PC-3 (cell line): ENCODE measurements at regions not wholly inside any gene's neighbourhood (a gene's known extent, or its start where the extent isn't known, plus 50 kb on each side); places are given as distances from the start of the nearest gene placed in this dataset.
A peak's percentile ranks its signal among the peaks of the same experiment; 100 is the strongest.

Source experiments
- ATAC-seq: fragments of 200-7000 bp; cut with Tn5 transposase; 2 replicates; pipeline ENCODE4 v1.9.1; 2020; ENCODE audit warnings: mild to moderate bottlenecking, moderate library complexity
- BruUV-seq: library from RNA; stranded (reverse); fragments of 400-500 nt; replicated peaks from 2 replicates; lab custom pipeline; 2021; lab: Mats Ljungman, UMichigan
- CTCF ChIA-PET: fragments of 300-600 bp; sonication (Branson Sonifier 250); formaldehyde crosslinking; loops from one replicate; lab custom pipeline; 2022; ENCODE audit warnings: antibody characterized with exemption; lab: Charles Lee
- POLR2A ChIA-PET: fragments of 300-600 bp; sonication (Branson Sonifier 250); formaldehyde crosslinking; loops from one replicate; lab custom pipeline; 2022; ENCODE audit warnings: antibody characterized with exemption; ENCODE audit not compliant: unreplicated experiment; lab: Charles Lee
- DNase-seq: peaks from one replicate; pipeline ENCODE4 v3.0.0-alpha.2; 2015
- H2AFZ ChIP-seq: fragments of 300-600 bp; sonication (generic); 2 replicates; pipeline ENCODE4 v1.6.0; 2016; ENCODE audit warnings: antibody characterized with exemption, low read length
- H3F3A ChIP-seq: fragments of 300-600 bp; sonication (generic); one replicate; pipeline ENCODE4 v1.6.0; 2017; ENCODE audit warnings: antibody characterized with exemption, low read length, control low read depth, mild to moderate bottlenecking; ENCODE audit not compliant: unreplicated experiment
- H3K27ac ChIP-seq: fragments of 300-600 bp; sonication (generic); 2 replicates; pipeline ENCODE4 v1.5.1; 2016; ENCODE audit warnings: mild to moderate bottlenecking, low read length
- H3K27me3 ChIP-seq: fragments of 300-600 bp; sonication (generic); 2 replicates; pipeline ENCODE4 v1.6.1; 2016; ENCODE audit warnings: low read length, mixed read lengths
- H3K36me3 ChIP-seq: fragments of 300-600 bp; sonication (generic); 2 replicates; pipeline ENCODE4 v1.6.1; 2016; ENCODE audit warnings: low read depth, mixed run types, low read length, mixed read lengths
- H3K4me1 ChIP-seq: fragments of 300-600 bp; sonication (generic); 2 replicates; pipeline ENCODE4 v1.5.1; 2016; ENCODE audit warnings: low read length; ENCODE audit not compliant: insufficient read depth
- H3K4me2 ChIP-seq: fragments of 300-600 bp; sonication (generic); 2 replicates; pipeline ENCODE4 v1.6.0; 2016; ENCODE audit warnings: low read length
- H3K4me3 ChIP-seq: fragments of 300-600 bp; sonication (generic); 2 replicates; pipeline ENCODE4 v1.5.1; 2016; ENCODE audit warnings: mild to moderate bottlenecking, low read length, mixed read lengths
- H3K79me2 ChIP-seq: fragments of 300-600 bp; sonication (generic); 2 replicates; pipeline ENCODE4 v1.6.1; 2017; ENCODE audit warnings: low read length, mixed read lengths
- H3K9ac ChIP-seq: fragments of 300-600 bp; sonication (generic); 2 replicates; pipeline ENCODE4 v1.6.0; 2016; ENCODE audit warnings: mild to moderate bottlenecking, low read length
- H3K9me2 ChIP-seq: fragments of 300-600 bp; sonication (generic); replicated peaks from 2 replicates; pipeline ENCODE4 v1.6.1; 2016; ENCODE audit warnings: mixed run types, low read length, mixed read lengths
- H3K9me3 ChIP-seq: fragments of 300-600 bp; sonication (generic); 2 replicates; pipeline ENCODE4 v1.6.1; 2016; ENCODE audit warnings: low read length, mixed read lengths
- H4K20me1 ChIP-seq: fragments of 300-600 bp; sonication (generic); 2 replicates; pipeline ENCODE4 v1.6.1; 2016; ENCODE audit warnings: low read length, mixed read lengths
- EZH2 ChIP-seq: fragments of 300-600 bp; sonication (generic); IDR thresholded peaks from one replicate; pipeline ENCODE4 v1.6.1; 2017; ENCODE audit warnings: antibody characterized with exemption, mild to moderate bottlenecking, low read length; ENCODE audit not compliant: unreplicated experiment
- EZH2phosphoT487 ChIP-seq: fragments of 300-600 bp; sonication (generic); IDR thresholded peaks from 2 replicates; pipeline ENCODE4 v1.6.1; 2018; ENCODE audit warnings: mild to moderate bottlenecking, antibody characterized with exemption, low read length, borderline replicate concordance
- intact Hi-C: fragments of 100-400 bp; cut with micrococcal nuclease; formaldehyde crosslinking; loops from 2 replicates; pipeline ENCODE4 v1.9.0; 2023
- TF ChIP-seq, protein P1 (sequence below): fragments of 300-600 bp; sonication (generic); conservative IDR thresholded peaks from 2 replicates; pipeline ENCODE4 v1.5.1; 2017; ENCODE audit warnings: antibody characterized with exemption, low read depth, mild to moderate bottlenecking, low read length

DNA sequence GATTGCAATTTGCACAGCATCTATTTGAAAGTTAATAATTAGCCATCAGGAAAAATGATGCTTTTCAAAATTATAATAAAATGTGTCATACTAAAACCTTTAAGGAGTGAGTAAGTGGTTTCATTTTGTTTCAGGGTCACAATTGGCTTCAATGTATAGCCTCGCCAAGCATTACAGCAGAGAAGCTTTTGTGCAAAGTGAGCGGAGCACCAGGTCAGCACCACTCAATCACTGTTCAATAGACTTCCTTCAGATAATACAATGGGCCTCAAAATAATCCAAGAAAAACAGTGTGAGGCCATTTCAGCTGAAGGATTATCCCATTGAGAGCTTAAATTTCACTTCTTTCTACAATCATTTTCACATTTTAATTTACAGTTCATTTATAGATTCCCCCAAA lies 409.2 kb upstream of the SLIT2 start:
- Histone ChIP-seq H3K9me3 (no peaks in the 10 kb centered on the region), H2AFZ (no peak overlapping the region), H3K4me1 (no peaks in the 10 kb centered on the region), H3K9me2 (no peaks in the 10 kb centered on the region), H3K9ac (no peak overlapping the region), H3K27ac (no peak overlapping the region), H3F3A (no peaks in the 10 kb centered on the region), H3K4me3 (no peak overlapping the region), H4K20me1 (no peaks in the 10 kb centered on the region), H3K79me2 (no peaks in the 10 kb centered on the region), H3K27me3 (no peaks in the 10 kb centered on the region), H3K36me3 (no peaks in the 10 kb centered on the region), H3K4me2 (no peak overlapping the region)
- intact Hi-C loops = no loop called here
- POLR2A ChIA-PET = interaction anchor here (0.7 kb wide), 1 partner anchor 1106 kb away, joined by 3 read pairs; no protein-coding TSS in a partner anchor
- no TSS peak for BruUV-seq
- ATAC-seq (no peak), DNase-seq (no peak)
- TF ChIP-seq EZH2 (no peak), EZH2phosphoT487 (no peak)
- TF ChIP-seq, protein P1, sequence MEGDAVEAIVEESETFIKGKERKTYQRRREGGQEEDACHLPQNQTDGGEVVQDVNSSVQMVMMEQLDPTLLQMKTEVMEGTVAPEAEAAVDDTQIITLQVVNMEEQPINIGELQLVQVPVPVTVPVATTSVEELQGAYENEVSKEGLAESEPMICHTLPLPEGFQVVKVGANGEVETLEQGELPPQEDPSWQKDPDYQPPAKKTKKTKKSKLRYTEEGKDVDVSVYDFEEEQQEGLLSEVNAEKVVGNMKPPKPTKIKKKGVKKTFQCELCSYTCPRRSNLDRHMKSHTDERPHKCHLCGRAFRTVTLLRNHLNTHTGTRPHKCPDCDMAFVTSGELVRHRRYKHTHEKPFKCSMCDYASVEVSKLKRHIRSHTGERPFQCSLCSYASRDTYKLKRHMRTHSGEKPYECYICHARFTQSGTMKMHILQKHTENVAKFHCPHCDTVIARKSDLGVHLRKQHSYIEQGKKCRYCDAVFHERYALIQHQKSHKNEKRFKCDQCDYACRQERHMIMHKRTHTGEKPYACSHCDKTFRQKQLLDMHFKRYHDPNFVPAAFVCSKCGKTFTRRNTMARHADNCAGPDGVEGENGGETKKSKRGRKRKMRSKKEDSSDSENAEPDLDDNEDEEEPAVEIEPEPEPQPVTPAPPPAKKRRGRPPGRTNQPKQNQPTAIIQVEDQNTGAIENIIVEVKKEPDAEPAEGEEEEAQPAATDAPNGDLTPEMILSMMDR = no peak
- CTCF ChIA-PET = no interaction called here

DNA sequence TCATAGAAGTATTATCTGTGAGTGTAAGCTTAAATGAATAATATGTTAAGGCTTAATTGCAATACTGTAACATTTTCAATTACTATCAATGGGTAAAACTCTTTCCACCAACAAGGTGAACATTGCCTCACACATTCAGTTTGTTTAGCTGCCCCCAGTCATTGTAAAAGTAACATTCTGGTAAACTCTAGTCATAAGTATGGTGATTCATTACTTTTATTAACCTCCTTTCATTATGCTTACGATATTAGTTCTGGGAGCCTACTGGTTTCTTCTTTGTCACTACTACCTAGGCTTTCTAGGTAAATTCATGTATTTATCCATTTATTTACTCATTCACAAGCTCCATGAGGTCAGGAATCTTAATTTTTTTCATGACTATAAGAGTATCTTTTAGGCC lies 412.8 kb upstream of the SLIT2 start:
- no peak overlapping the region for H2AFZ ChIP-seq
- no peaks in the 10 kb centered on the region for H3K36me3 ChIP-seq
- TF ChIP-seq EZH2phosphoT487 (no peak), EZH2 (no peak)
- TF ChIP-seq, protein P1 = no peak
- no peaks in the 10 kb centered on the region for H3F3A ChIP-seq
- no peaks in the 10 kb centered on the region for H3K79me2 ChIP-seq
- H4K20me1 ChIP-seq = no peaks in the 10 kb centered on the region
- no peaks in the 10 kb centered on the region for H3K4me1 ChIP-seq
- POLR2A ChIA-PET = interaction anchor here (0.6 kb wide), 1 partner anchor 82 kb away, joined by 8 read pairs; no protein-coding TSS in a partner anchor
- no TSS peak for BruUV-seq
- no peak overlapping the region for H3K4me2 ChIP-seq
- intact Hi-C loops = loop anchor here (10.0 kb wide), 1 partner anchor 94 kb away; no protein-coding TSS in a partner anchor
- no peaks in the 10 kb centered on the region for H3K9me3 ChIP-seq
- H3K27ac ChIP-seq = no peak overlapping the region
- no peak overlapping the region for H3K9ac ChIP-seq
- no peaks in the 10 kb centered on the region for H3K9me2 ChIP-seq
- no peaks in the 10 kb centered on the region for H3K27me3 ChIP-seq
- CTCF ChIA-PET = no interaction called here
- ATAC-seq (peak; percentile 72), DNase-seq (peak; percentile 37)
- H3K4me3 ChIP-seq = no peak overlapping the region

DNA sequence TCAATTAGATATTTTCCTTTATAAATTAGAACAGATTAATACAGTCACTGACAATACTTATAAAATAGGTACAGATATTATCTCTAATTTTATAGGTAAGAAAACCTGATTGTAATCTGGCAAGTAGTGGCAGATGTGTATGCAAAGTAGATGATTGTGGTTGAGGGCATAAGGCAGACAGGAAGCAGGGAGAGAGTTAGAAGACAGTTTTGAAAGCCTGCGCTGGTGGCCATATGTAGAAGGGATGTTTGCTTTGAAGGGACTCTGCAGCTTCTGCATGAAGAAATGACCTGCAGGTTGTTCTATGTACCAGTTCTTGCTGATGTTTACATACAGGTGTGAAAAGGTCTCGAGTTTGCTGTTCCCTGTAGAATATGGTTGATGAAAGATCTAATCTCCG lies 416.3 kb upstream of the SLIT2 start:
- H3K36me3 ChIP-seq = no peaks in the 10 kb centered on the region
- no TSS peak for BruUV-seq
- H3K4me3 ChIP-seq = no peak overlapping the region
- CTCF ChIA-PET = no interaction called here
- no peak overlapping the region for H2AFZ ChIP-seq
- H3K79me2 ChIP-seq = no peaks in the 10 kb centered on the region
- intact Hi-C loops = loop anchor here (10.0 kb wide), 1 partner anchor 91 kb away; no protein-coding TSS in a partner anchor
- no peaks in the 10 kb centered on the region for H3K9me3 ChIP-seq
- DNase-seq (no peak), ATAC-seq (no peak)
- TF ChIP-seq EZH2 (no peak), EZH2phosphoT487 (no peak)
- TF ChIP-seq, protein P1 = no peak
- H3K9ac ChIP-seq = no peak overlapping the region
- no peaks in the 10 kb centered on the region for H3K9me2 ChIP-seq
- POLR2A ChIA-PET = no interaction called here
- no peaks in the 10 kb centered on the region for H3F3A ChIP-seq
- H3K27ac ChIP-seq = no peak overlapping the region
- peaks cover 22% of the 10 kb centered on the region for H3K4me1 ChIP-seq
- H4K20me1 ChIP-seq = no peaks in the 10 kb centered on the region
- H3K27me3 ChIP-seq = no peaks in the 10 kb centered on the region
- no peak overlapping the region for H3K4me2 ChIP-seq
